MCF 10A (cell line): ENCODE measurements at regions not wholly inside any gene's neighbourhood (a gene's known extent, or its start where the extent isn't known, plus 50 kb on each side); places are given as distances from the start of the nearest gene placed in this dataset.

ENCODE experiments used
- BruUV-seq: library from RNA; stranded (reverse); fragments of 400-500 nt; replicated peaks from 2 replicates; lab custom pipeline; 2021; lab: Mats Ljungman, UMichigan
- CTCF ChIA-PET: fragments of 300-600 bp; sonication (Branson Sonifier 250); formaldehyde crosslinking; extraction: SDS; loops from one replicate; lab custom pipeline; 2021; ENCODE audit warnings: antibody characterized with exemption, inconsistent platforms; lab: Yijun Ruan, JAX
- POLR2A ChIA-PET: fragments of 300-600, 350-650 bp; sonication (Branson Sonifier 250); formaldehyde crosslinking; extraction: SDS; loops from one replicate; lab custom pipeline; 2020; ENCODE audit warnings: antibody characterized with exemption, inconsistent platforms; lab: Yijun Ruan, JAX
- DNase-seq: peaks from one replicate; pipeline ENCODE4 v3.0.0-alpha.2; 2018; ENCODE audit not compliant: unreplicated experiment
- H3K27ac Mint-ChIP-seq: one replicate; pipeline ENCODE4 v1.8.0; 2022; ENCODE audit warnings: mild to moderate bottlenecking, low read depth, mixed read lengths; ENCODE audit not compliant: unreplicated experiment
- H3K27me3 Mint-ChIP-seq: one replicate; pipeline ENCODE4 v1.8.0; 2022; ENCODE audit warnings: mixed read lengths; ENCODE audit not compliant: insufficient read depth, unreplicated experiment
- H3K36me3 Mint-ChIP-seq: one replicate; pipeline ENCODE4 v1.8.0; 2022; ENCODE audit warnings: mild to moderate bottlenecking, moderate library complexity, mixed read lengths; ENCODE audit not compliant: insufficient read depth, unreplicated experiment
- H3K4me1 Mint-ChIP-seq: one replicate; pipeline ENCODE4 v1.8.0; 2022; ENCODE audit warnings: mixed read lengths; ENCODE audit not compliant: insufficient read depth, unreplicated experiment
- H3K4me3 Mint-ChIP-seq: one replicate; pipeline ENCODE4 v1.8.0; 2022; ENCODE audit warnings: mild to moderate bottlenecking, moderate library complexity, mixed read lengths; ENCODE audit not compliant: unreplicated experiment
- H3K9me3 Mint-ChIP-seq: one replicate; pipeline ENCODE4 v1.8.0; 2022; ENCODE audit warnings: mixed read lengths; ENCODE audit not compliant: unreplicated experiment
- intact Hi-C: fragments of 100-400 bp; cut with micrococcal nuclease; formaldehyde crosslinking; loops from 2 replicates; pipeline ENCODE4 v1.14.1; 2022
- TF ChIP-seq, protein P1 (sequence below): fragments of 200-600 bp; IDR thresholded peaks from one replicate; pipeline ENCODE4 v1.8.0; 2022; ENCODE audit warnings: antibody characterized with exemption, mild to moderate bottlenecking; ENCODE audit not compliant: unreplicated experiment

DNA sequence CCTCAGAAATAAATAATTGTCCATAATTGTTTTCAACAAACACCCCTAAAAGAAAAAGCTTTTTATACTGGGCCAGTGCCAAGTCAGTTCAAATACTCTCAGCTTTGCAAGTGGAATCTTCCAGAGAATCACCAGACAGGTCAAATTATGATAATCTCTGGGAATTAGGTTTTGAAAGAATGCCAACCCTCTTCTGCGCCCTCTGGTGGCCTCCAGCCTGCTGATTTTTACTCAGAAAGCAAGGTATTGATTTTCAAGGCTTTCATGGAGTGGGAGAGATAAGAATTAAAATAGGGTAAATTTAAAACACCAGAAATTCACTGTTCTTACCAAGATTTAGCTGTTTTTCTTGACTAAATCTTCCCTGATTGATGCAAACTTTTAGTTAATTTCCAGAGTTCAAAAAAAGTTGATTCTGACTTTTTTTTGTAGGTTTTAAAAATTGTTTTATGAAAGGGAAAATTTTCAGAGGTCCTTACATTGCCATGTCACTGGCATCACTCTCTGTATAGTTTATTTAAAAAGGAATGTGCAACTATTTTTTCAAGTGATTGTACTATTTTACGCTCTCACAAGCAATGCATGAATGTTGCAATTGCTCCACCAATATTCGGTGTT lies 282.9 kb upstream of the TNP1 start:
- Mint-ChIP-seq H3K4me3 (no peak overlapping the region), H3K9me3 (peaks cover 21% of the 10 kb centered on the region), H3K36me3 (no peaks in the 10 kb centered on the region), H3K27ac (no peak overlapping the region), H3K4me1 (no peaks in the 10 kb centered on the region), H3K27me3 (peaks cover 8% of the 10 kb centered on the region)
- TF ChIP-seq, protein P1, sequence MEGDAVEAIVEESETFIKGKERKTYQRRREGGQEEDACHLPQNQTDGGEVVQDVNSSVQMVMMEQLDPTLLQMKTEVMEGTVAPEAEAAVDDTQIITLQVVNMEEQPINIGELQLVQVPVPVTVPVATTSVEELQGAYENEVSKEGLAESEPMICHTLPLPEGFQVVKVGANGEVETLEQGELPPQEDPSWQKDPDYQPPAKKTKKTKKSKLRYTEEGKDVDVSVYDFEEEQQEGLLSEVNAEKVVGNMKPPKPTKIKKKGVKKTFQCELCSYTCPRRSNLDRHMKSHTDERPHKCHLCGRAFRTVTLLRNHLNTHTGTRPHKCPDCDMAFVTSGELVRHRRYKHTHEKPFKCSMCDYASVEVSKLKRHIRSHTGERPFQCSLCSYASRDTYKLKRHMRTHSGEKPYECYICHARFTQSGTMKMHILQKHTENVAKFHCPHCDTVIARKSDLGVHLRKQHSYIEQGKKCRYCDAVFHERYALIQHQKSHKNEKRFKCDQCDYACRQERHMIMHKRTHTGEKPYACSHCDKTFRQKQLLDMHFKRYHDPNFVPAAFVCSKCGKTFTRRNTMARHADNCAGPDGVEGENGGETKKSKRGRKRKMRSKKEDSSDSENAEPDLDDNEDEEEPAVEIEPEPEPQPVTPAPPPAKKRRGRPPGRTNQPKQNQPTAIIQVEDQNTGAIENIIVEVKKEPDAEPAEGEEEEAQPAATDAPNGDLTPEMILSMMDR: peak; percentile 70
- CTCF ChIA-PET: interaction anchor here (0.5 to 4.6 kb wide), 43 partner anchors 11 to 1042 kb away, joined by 3 to 60 read pairs (median 4); partner anchors contain the start of gene IGFBP5
- POLR2A ChIA-PET: no interaction called here
- BruUV-seq: no TSS peak
- DNase-seq: peak; percentile 55
- intact Hi-C loops: loop anchor here (1.0 to 10.0 kb wide), 6 partner anchors 98 to 570 kb away; no protein-coding TSS in a partner anchor

DNA sequence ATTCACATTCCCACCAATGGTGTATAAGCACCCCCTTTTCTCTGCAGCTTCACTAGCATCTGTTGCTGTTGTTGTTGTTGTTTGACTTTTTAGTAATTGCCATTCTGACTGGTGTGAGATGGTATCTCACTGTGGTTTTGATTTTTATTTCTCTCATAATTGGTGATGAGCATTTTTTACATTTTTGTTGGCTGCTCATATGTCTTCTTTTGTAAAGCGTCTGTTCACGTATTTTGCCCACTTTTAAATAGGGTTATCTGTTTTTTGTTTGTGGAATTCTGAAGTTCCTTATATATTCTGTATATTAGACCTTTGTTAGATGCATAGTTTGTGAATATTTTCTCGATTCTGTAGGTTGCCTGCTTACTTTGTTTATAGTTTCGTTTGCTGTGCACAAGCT lies 278.4 kb upstream of the TNP1 start:
- no peaks in the 10 kb centered on the region for H3K4me1 Mint-ChIP-seq
- BruUV-seq: no TSS peak
- H3K36me3 Mint-ChIP-seq: no peaks in the 10 kb centered on the region
- no peak overlapping the region for H3K4me3 Mint-ChIP-seq
- CTCF ChIA-PET: interaction anchor here (0.5 to 0.9 kb wide), 3 partner anchors 53 to 373 kb away, joined by 3 read pairs; no protein-coding TSS in a partner anchor
- TF ChIP-seq, protein P1: no peak
- DNase-seq: no peak
- POLR2A ChIA-PET: no interaction called here
- peaks cover 29% of the 10 kb centered on the region for H3K9me3 Mint-ChIP-seq
- intact Hi-C loops: no loop called here
- peaks cover 26% of the 10 kb centered on the region for H3K27me3 Mint-ChIP-seq
- no peak overlapping the region for H3K27ac Mint-ChIP-seq

DNA sequence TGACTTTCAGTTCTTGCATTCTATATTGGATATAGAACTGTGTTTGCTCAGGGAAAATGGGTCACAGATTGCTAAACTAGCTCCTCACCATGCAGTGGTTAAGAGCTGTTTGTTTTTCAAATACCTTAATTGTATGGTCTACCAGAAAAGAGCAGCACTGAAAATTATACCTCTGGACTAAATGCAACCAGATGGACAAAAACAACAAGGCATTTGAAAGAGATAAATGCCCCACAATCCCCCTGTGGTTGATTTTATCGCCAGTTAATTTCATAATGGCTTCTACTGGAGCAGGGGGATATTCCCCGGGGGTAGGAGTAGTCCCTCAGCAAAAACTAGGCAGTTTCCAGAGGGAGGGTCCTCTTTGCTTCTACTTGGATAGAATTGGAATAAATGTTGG lies 267.9 kb upstream of the TNP1 start:
- ChIA-PET CTCF (interaction anchor here (0.6 to 1.6 kb wide), 4 partner anchors 11 to 809 kb away, joined by 3 to 4 read pairs (median 4); no protein-coding TSS in a partner anchor), POLR2A (interaction anchor here (0.6 kb wide), 1 partner anchor 87 kb away, joined by 3 read pairs; no protein-coding TSS in a partner anchor)
- DNase-seq: no peak
- H3K9me3 Mint-ChIP-seq: no peaks in the 10 kb centered on the region
- intact Hi-C loops: no loop called here
- H3K36me3 Mint-ChIP-seq: no peaks in the 10 kb centered on the region
- H3K4me3 Mint-ChIP-seq: no peak overlapping the region
- TF ChIP-seq, protein P1: no peak
- peaks cover 30% of the 10 kb centered on the region for H3K27me3 Mint-ChIP-seq
- H3K4me1 Mint-ChIP-seq: no peaks in the 10 kb centered on the region
- H3K27ac Mint-ChIP-seq: no peak overlapping the region
- BruUV-seq: no TSS peak

DNA sequence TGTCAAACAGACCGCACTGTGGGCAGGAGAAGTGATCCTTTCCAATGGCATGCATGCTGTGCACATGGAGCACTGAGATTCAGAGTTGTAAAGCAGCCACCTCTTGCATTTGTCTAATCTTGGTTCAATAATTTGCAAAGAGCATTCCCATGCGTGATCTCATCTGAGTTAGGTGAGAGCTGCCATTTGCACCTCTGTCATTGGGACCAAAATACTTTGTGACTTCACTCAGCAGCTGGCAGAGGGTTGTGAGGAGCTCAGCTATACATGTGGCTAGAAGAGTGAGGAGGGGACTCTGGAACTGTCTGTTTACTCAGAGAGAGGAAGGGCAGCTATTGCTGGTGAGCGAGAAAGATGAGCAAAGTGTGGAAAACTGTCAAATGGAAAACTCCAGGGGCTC lies 265.1 kb upstream of the TNP1 start:
- POLR2A ChIA-PET: interaction anchor here (1.5 kb wide), 1 partner anchor 13 kb away, joined by 3 read pairs; no protein-coding TSS in a partner anchor

More for the DNA sequence above, 265.1 kb upstream of the TNP1 start:
- no peak for DNase-seq
- no peak overlapping the region for H3K27ac Mint-ChIP-seq
- no peaks in the 10 kb centered on the region for H3K9me3 Mint-ChIP-seq
- no peaks in the 10 kb centered on the region for H3K4me1 Mint-ChIP-seq
- H3K4me3 Mint-ChIP-seq: no peak overlapping the region
- peaks cover 22% of the 10 kb centered on the region for H3K27me3 Mint-ChIP-seq
- TF ChIP-seq, protein P1: no peak
- CTCF ChIA-PET: interaction anchor here (0.9 to 1.1 kb wide), 2 partner anchors 12 to 18 kb away, joined by 3 to 4 read pairs; no protein-coding TSS in a partner anchor
- intact Hi-C loops: no loop called here
- BruUV-seq: no TSS peak
- H3K36me3 Mint-ChIP-seq: no peaks in the 10 kb centered on the region
